ENCODE measurements at regions not wholly inside any gene's neighbourhood (a gene's known extent, or its start where the extent isn't known, plus 50 kb on each side); places are given as distances from the start of the nearest gene placed in this dataset.

GRCh38 chr2:20139407-20140172, 85.3 kb downstream of the SDC1 start (continued):
- TF ChIP-seq PRDM6 (tag by site-specific recombination; IDR thresholded peaks at IDR 0.05) (no peak), ZNF629 (tag by site-specific recombination; IDR thresholded peaks at IDR 0.05) (no peak), HIC1 (tag by site-specific recombination; IDR thresholded peaks at IDR 0.05) (no peak), KLF9 (tag by site-specific recombination; IDR thresholded peaks at IDR 0.05; ENCODE audit: low read depth) (no peak)

GRCh38 chr2:20138696-20139095, 86.2 kb downstream of the SDC1 start:
- ChIA-PET POLR2A (interaction anchor here (1.2 kb wide), 1 partner anchor 308 kb away, joined by 3 read pairs; the partner anchor contains the start of gene RHOB), CTCF (interaction anchor here (0.6 to 4.7 kb wide), 5 partner anchors 8 to 198 kb away, joined by 3 to 24 read pairs (median 4); partner anchors contain the start of gene SDC1)

More at GRCh38 chr2:20138696-20139095, 86.2 kb downstream of the SDC1 start:
- no peaks in the 10 kb centered on the region; the same call in 1 of the 2 replicates for H3K4me1 ChIP-seq (ENCODE audit: control insufficient read depth, insufficient read depth, low read length)
- TF ChIP-seq ZSCAN23 (tag by site-specific recombination; IDR thresholded peaks at IDR 0.05) (no peak), ZXDB (tag by site-specific recombination; IDR thresholded peaks at IDR 0.05) (no peak), ZBTB44 (tag by site-specific recombination; IDR thresholded peaks at IDR 0.05) (no peak), ZNF391 (tag by site-specific recombination; IDR thresholded peaks at IDR 0.05; ENCODE audit: borderline replicate concordance, low read depth) (no peak), OSR2 (tag by site-specific recombination; IDR thresholded peaks at IDR 0.05) (no peak), KLF17 (tag by site-specific recombination; IDR thresholded peaks at IDR 0.05) (no peak), ZNF544 (tag by site-specific recombination; IDR thresholded peaks at IDR 0.05) (no peak), ZNF76 (tag by site-specific recombination; IDR thresholded peaks at IDR 0.05; ENCODE audit: borderline replicate concordance, low read depth) (no peak), BCL6B (tag by site-specific recombination; IDR thresholded peaks at IDR 0.05) (no peak), ZNF202 (tag by site-specific recombination; IDR thresholded peaks at IDR 0.05; ENCODE audit: borderline replicate concordance) (no peak), TCF7L2 (IDR thresholded peaks at IDR 0.05; ENCODE audit: borderline replicate concordance, low read depth, low read length) (no peak), KLF9 (tag by site-specific recombination; IDR thresholded peaks at IDR 0.05; ENCODE audit: low read depth) (no peak), ZEB2 (tag by site-specific recombination; IDR thresholded peaks at IDR 0.05) (no peak), ZBTB17 (tag by site-specific recombination; IDR thresholded peaks at IDR 0.05) (no peak)
- H3K9me3 ChIP-seq (ENCODE audit: control insufficient read depth, insufficient read depth, low read depth, low read length) = no peaks in the 10 kb centered on the region
- H3K36me3 ChIP-seq (ENCODE audit: control insufficient read depth in 2 of 2, insufficient read depth in 1 of 2, low read length in 2 of 2) = no peaks in the 10 kb centered on the region
- H3K27ac ChIP-seq (ENCODE audit: extremely low read depth, low read depth, low read length) = no peak overlapping the region
- no peak overlapping the region for H3K4me3 ChIP-seq (ENCODE audit: low read depth, low read length)

Measured in HEK293 (cell line).